GM18867 (cell line): ENCODE measurements at regions not wholly inside any gene's neighbourhood (a gene's known extent, or its start where the extent isn't known, plus 50 kb on each side); places are given as distances from the start of the nearest gene placed in this dataset.
"Not testable (repeated sequence)": the region's sequence is repeated elsewhere in the genome, so short reads cannot be mapped to it uniquely, and the experiment has no call there.

ENCODE experiments used
- ATAC-seq: cut with Tn5 transposase; IDR thresholded peaks from one replicate; pipeline ENCODE4 v1.9.1; 2021; ENCODE audit warnings: mild to moderate bottlenecking, moderate library complexity; ENCODE audit not compliant: unreplicated experiment

- ATAC-seq, result no peak
Measured at GRCh38 chrX:63285375-63285774, 65.8 kb downstream of the SPIN4 start.

GRCh38 chrX:63284659-63285058 is 66.5 kb downstream of the SPIN4 start:
- no peak for ATAC-seq

- no peak for ATAC-seq
Measured at GRCh38 chrX:63283348-63283747, 67.8 kb downstream of the SPIN4 start.

GRCh38 chrX:63282828-63283227 is 68.3 kb downstream of the SPIN4 start:
- ATAC-seq, result no peak

- ATAC-seq, result no peak
Measured at GRCh38 chrX:63282077-63282476, 69.1 kb downstream of the SPIN4 start.

- no peak for ATAC-seq
Measured at GRCh38 chrX:63281465-63281864, 69.7 kb downstream of the SPIN4 start.

- not testable (repeated sequence) for ATAC-seq
Measured at GRCh38 chrX:63277394-63277793, 73.7 kb downstream of the SPIN4 start.

GRCh38 chrX:63275127-63275526 is 76.0 kb downstream of the SPIN4 start:
- ATAC-seq, result peak; percentile 84

- no peak for ATAC-seq
Measured at GRCh38 chrX:63270873-63271272, 80.3 kb downstream of the SPIN4 start.

- ATAC-seq, result no peak
Measured at GRCh38 chrX:63258144-63258543, 93.0 kb downstream of the SPIN4 start.

- ATAC-seq, result peak; percentile 100
Measured at GRCh38 chrX:63250253-63250868, 100.8 kb downstream of the SPIN4 start.

GRCh38 chrX:63242689-63243088 is 108.4 kb downstream of the SPIN4 start:
- not testable (repeated sequence) for ATAC-seq

GRCh38 chrX:63235963-63236362 is 115.2 kb downstream of the SPIN4 start:
- ATAC-seq, result not testable (repeated sequence)

- ATAC-seq, result not testable (repeated sequence)
Measured at GRCh38 chrX:63233013-63233412, 118.1 kb downstream of the SPIN4 start.

- ATAC-seq, result not testable (repeated sequence)
Measured at GRCh38 chrX:63218202-63218601, 132.9 kb downstream of the SPIN4 start.

- ATAC-seq, result not testable (repeated sequence)
Measured at GRCh38 chrX:63217549-63217948, 133.6 kb downstream of the SPIN4 start.

GRCh38 chrX:63209645-63210044 is 141.5 kb downstream of the SPIN4 start:
- peak; percentile 75 for ATAC-seq

- ATAC-seq, result peak; percentile 63
Measured at GRCh38 chrX:63209128-63209527, 142.0 kb downstream of the SPIN4 start.

- peak; percentile 32 for ATAC-seq
Measured at GRCh38 chrX:63204266-63205074, 146.7 kb downstream of the SPIN4 start.

- peak; percentile 44 for ATAC-seq
Measured at GRCh38 chrX:63201987-63202386, 149.1 kb downstream of the SPIN4 start.

- peak; percentile 40 for ATAC-seq
Measured at GRCh38 chrX:63198693-63199092, 152.4 kb downstream of the SPIN4 start.

- not testable (repeated sequence) for ATAC-seq
Measured at GRCh38 chrX:63192366-63193041, 158.6 kb downstream of the SPIN4 start.
